H9 (cell line): ENCODE measurements at regions not wholly inside any gene's neighbourhood (a gene's known extent, or its start where the extent isn't known, plus 50 kb on each side); places are given as distances from the start of the nearest gene placed in this dataset.

Experiments used
- DNase-seq: peaks from one replicate; pipeline ENCODE4 v3.0.0-alpha.2; 2017
- H2AFZ ChIP-seq: one replicate; pipeline ENCODE4 v1.6.1; 2013; ENCODE audit warnings: mild to moderate bottlenecking, low read length, control low read depth, moderate library complexity
- H2AK5ac ChIP-seq: 2 replicates; pipeline ENCODE4 v1.6.1; 2013; ENCODE audit warnings: low read length, control low read depth, mixed read lengths; ENCODE audit not compliant: insufficient read length
- H2BK120ac ChIP-seq: one replicate; pipeline ENCODE4 v1.6.1; 2013; ENCODE audit warnings: low read depth, mild to moderate bottlenecking, low read length, control low read depth, inconsistent platforms; ENCODE audit not compliant: poor library complexity, severe bottlenecking
- H2BK12ac ChIP-seq: 2 replicates; pipeline ENCODE4 v1.6.1; 2013; ENCODE audit warnings: low read length, control low read depth, mixed read lengths, low read depth; ENCODE audit not compliant: insufficient read length
- H2BK15ac ChIP-seq: 2 replicates; pipeline ENCODE4 v1.6.1; 2013; ENCODE audit warnings: low read depth, low read length, control low read depth
- H2BK20ac ChIP-seq: one replicate; pipeline ENCODE4 v1.6.1; 2013; ENCODE audit warnings: low read depth, mild to moderate bottlenecking, low read length, control low read depth, inconsistent platforms; ENCODE audit not compliant: poor library complexity, severe bottlenecking
- H2BK5ac ChIP-seq: 2 replicates; pipeline ENCODE4 v1.6.1; 2013; ENCODE audit warnings: low read length, control low read depth, mixed read lengths; ENCODE audit not compliant: insufficient read length
- H3K14ac ChIP-seq: 2 replicates; pipeline ENCODE4 v1.6.1; 2013; ENCODE audit warnings: low read length, control low read depth; ENCODE audit not compliant: insufficient read depth
- H3K18ac ChIP-seq: 2 replicates; pipeline ENCODE4 v1.6.1; 2013; ENCODE audit warnings: low read depth, mild to moderate bottlenecking, mixed read lengths, low read length, control low read depth; ENCODE audit not compliant: insufficient read length
- H3K23ac ChIP-seq: 2 replicates; pipeline ENCODE4 v1.6.1; 2013; ENCODE audit warnings: low read length, control low read depth, mixed read lengths, low read depth; ENCODE audit not compliant: insufficient read length
- H3K23me2 ChIP-seq: 2 replicates; pipeline ENCODE4 v1.6.1; 2013; ENCODE audit warnings: low read depth, mild to moderate bottlenecking, mixed read lengths, low read length, control low read depth; ENCODE audit not compliant: insufficient read length, poor library complexity, severe bottlenecking
- H3K27ac ChIP-seq: 2 replicates; pipeline ENCODE4 v1.5.1; 2013; ENCODE audit warnings: low read length, control low read depth, mixed read lengths, low read depth; ENCODE audit not compliant: insufficient read length
- H3K27me3 ChIP-seq: 2 replicates; pipeline ENCODE4 v1.6.1; 2013; ENCODE audit warnings: low read length, control low read depth, inconsistent platforms; ENCODE audit not compliant: insufficient read depth
- H3K4ac ChIP-seq: 2 replicates; pipeline ENCODE4 v1.6.1; 2013; ENCODE audit warnings: low read depth, mild to moderate bottlenecking, control low read depth, inconsistent platforms, low read length, moderate library complexity
- H3K4me1 ChIP-seq: 2 replicates; pipeline ENCODE4 v1.6.1; 2013; ENCODE audit warnings: low read length, control low read depth, inconsistent platforms; ENCODE audit not compliant: insufficient read depth
- H3K4me2 ChIP-seq: 2 replicates; pipeline ENCODE4 v1.6.1; 2013; ENCODE audit warnings: low read length, control low read depth, mixed read lengths; ENCODE audit not compliant: insufficient read length, insufficient read depth
- H3K56ac ChIP-seq: 2 replicates; pipeline ENCODE4 v1.6.1; 2013; ENCODE audit warnings: low read depth, mild to moderate bottlenecking, mixed read lengths, low read length, control low read depth; ENCODE audit not compliant: insufficient read length
- H3K79me1 ChIP-seq: 2 replicates; pipeline ENCODE4 v1.6.1; 2013; ENCODE audit warnings: low read depth, mild to moderate bottlenecking, moderate library complexity, low read length, control low read depth, inconsistent platforms; ENCODE audit not compliant: insufficient read depth, poor library complexity, severe bottlenecking
- H3K79me2 ChIP-seq: 2 replicates; pipeline ENCODE4 v1.6.1; 2013; ENCODE audit warnings: low read length, control low read depth, inconsistent platforms; ENCODE audit not compliant: insufficient read depth
- H3K9ac ChIP-seq: 2 replicates; pipeline ENCODE4 v1.6.1; 2013; ENCODE audit warnings: low read length, control low read depth, mixed read lengths; ENCODE audit not compliant: insufficient read length; ENCODE audit errors: extremely low read depth
- H3K9me3 ChIP-seq: one replicate; pipeline ENCODE4 v1.6.1; 2013; ENCODE audit warnings: low read depth, low read length, inconsistent platforms; ENCODE audit not compliant: control insufficient read depth
- H3T11ph ChIP-seq: one replicate; pipeline ENCODE4 v1.6.1; 2013; ENCODE audit warnings: mild to moderate bottlenecking, low read length, control low read depth, inconsistent platforms
- H4K20me1 ChIP-seq: one replicate; pipeline ENCODE4 v1.6.1; 2013; ENCODE audit not compliant: control insufficient read depth, insufficient read length, insufficient read depth
- H4K5ac ChIP-seq: 2 replicates; pipeline ENCODE4 v1.6.1; 2013; ENCODE audit warnings: low read depth, mild to moderate bottlenecking, mixed read lengths, low read length, control low read depth; ENCODE audit not compliant: insufficient read length
- H4K8ac ChIP-seq: replicated peaks from 2 replicates; pipeline ENCODE4 v1.6.1; 2013; ENCODE audit warnings: low read length, control low read depth, mixed read lengths, low read depth; ENCODE audit not compliant: insufficient read length
- H4K91ac ChIP-seq: 2 replicates; pipeline ENCODE4 v1.6.1; 2013; ENCODE audit warnings: low read depth, mild to moderate bottlenecking, moderate library complexity, mixed read lengths, low read length, control low read depth; ENCODE audit not compliant: insufficient read length
- H3K27ac Mint-ChIP-seq, 3 experiments: 2 replicates in 2 of 3; 3 replicates in 1 of 3; pipeline ENCODE4 v1.8.0; 2020 to 2021; ENCODE audit warnings: mixed read lengths in 3 of 3, mild to moderate bottlenecking in 1 of 3, moderate library complexity in 1 of 3
- H3K27me3 Mint-ChIP-seq: 2 replicates; pipeline ENCODE4 v1.8.0; 2021; ENCODE audit warnings: low read depth, mild to moderate bottlenecking, moderate library complexity, mixed read lengths
- H3K36me3 Mint-ChIP-seq, 3 experiments: 2 replicates in 2 of 3; 3 replicates in 1 of 3; pipeline ENCODE4 v1.8.0; 2020 to 2021; ENCODE audit warnings: low read depth in 3 of 3, mixed read lengths in 3 of 3; ENCODE audit not compliant: insufficient read depth in 1 of 3
- H3K4me1 Mint-ChIP-seq, 2 experiments: 2 replicates each; pipeline ENCODE4 v1.8.0; 2020; ENCODE audit warnings: mixed read lengths in 2 of 2
- H3K4me3 Mint-ChIP-seq, 2 experiments: 2 replicates in 1 of 2; 3 replicates in 1 of 2; pipeline ENCODE4 v1.8.0; 2020 to 2021; ENCODE audit warnings: mild to moderate bottlenecking in 2 of 2, mixed read lengths in 2 of 2, moderate library complexity in 1 of 2
- H3K9me3 Mint-ChIP-seq, 2 experiments: 2 replicates in 1 of 2; 3 replicates in 1 of 2; pipeline ENCODE4 v1.8.0; 2020; ENCODE audit warnings: mild to moderate bottlenecking in 2 of 2, mixed read lengths in 2 of 2, moderate library complexity in 1 of 2
- TF ChIP-seq, protein P1 (sequence below): fragments of 200-600 bp; sonication (generic); conservative IDR thresholded peaks from 3 replicates; pipeline ENCODE4 v1.8.0; 2021; ENCODE audit warnings: antibody characterized with exemption, mild to moderate bottlenecking

DNA sequence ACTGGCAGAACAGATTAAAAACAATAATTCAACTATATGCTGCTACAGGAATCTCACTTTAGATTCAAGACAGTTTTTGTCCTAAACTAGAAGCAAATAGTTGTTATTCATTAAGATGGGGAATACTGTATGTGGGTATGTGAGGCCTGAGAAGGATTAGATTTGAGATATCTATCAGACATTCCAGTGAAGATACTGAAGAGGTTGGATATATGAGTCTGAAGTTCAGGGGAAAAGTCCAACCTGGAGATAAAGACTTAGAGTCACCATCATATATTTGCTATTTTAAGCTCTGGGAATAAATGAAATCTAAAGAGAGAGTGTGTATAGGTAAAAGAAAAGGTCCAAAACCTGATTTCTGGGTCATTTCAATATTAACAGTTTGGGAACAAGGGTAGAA, 96.2 kb upstream of the RBBP8 start:
- H3K27me3 ChIP-seq = no peaks in the 10 kb centered on the region
- no peaks in the 10 kb centered on the region for H3K79me1 ChIP-seq
- no peak overlapping the region for H3K23ac ChIP-seq
- no peak overlapping the region for H2AFZ ChIP-seq
- no peaks in the 10 kb centered on the region for H4K20me1 ChIP-seq
- no peak overlapping the region for H3K56ac ChIP-seq
- Mint-ChIP-seq H3K9me3 (no peaks in the 10 kb centered on the region; a peak in 1 of 5 replicates), H3K27me3 (no peaks in the 10 kb centered on the region), H3K36me3 (no peaks in the 10 kb centered on the region; a peak in 1 of 7 replicates), H3K4me1 (no peaks in the 10 kb centered on the region; a peak in 1 of 4 replicates), H3K4me3 (no peak overlapping the region), H3K27ac (no peak overlapping the region)
- H3K9ac ChIP-seq = no peak overlapping the region
- H4K5ac ChIP-seq = no peak overlapping the region
- no peak overlapping the region for H3K14ac ChIP-seq
- H3K23me2 ChIP-seq = no peaks in the 10 kb centered on the region
- H3K79me2 ChIP-seq = no peaks in the 10 kb centered on the region
- no peak overlapping the region for H2BK120ac ChIP-seq
- no peaks in the 10 kb centered on the region for H3K9me3 ChIP-seq
- TF ChIP-seq, protein P1, sequence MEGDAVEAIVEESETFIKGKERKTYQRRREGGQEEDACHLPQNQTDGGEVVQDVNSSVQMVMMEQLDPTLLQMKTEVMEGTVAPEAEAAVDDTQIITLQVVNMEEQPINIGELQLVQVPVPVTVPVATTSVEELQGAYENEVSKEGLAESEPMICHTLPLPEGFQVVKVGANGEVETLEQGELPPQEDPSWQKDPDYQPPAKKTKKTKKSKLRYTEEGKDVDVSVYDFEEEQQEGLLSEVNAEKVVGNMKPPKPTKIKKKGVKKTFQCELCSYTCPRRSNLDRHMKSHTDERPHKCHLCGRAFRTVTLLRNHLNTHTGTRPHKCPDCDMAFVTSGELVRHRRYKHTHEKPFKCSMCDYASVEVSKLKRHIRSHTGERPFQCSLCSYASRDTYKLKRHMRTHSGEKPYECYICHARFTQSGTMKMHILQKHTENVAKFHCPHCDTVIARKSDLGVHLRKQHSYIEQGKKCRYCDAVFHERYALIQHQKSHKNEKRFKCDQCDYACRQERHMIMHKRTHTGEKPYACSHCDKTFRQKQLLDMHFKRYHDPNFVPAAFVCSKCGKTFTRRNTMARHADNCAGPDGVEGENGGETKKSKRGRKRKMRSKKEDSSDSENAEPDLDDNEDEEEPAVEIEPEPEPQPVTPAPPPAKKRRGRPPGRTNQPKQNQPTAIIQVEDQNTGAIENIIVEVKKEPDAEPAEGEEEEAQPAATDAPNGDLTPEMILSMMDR = no peak
- no peak overlapping the region for H4K8ac ChIP-seq
- no peak overlapping the region for H3K4me2 ChIP-seq
- no peak overlapping the region for H2BK20ac ChIP-seq
- H3K4me1 ChIP-seq = no peaks in the 10 kb centered on the region; the same call in 1 of the 2 replicates
- no peak overlapping the region for H2BK5ac ChIP-seq
- no peak overlapping the region for H3K18ac ChIP-seq
- H2AK5ac ChIP-seq = no peak overlapping the region
- H2BK12ac ChIP-seq = no peak overlapping the region
- H3T11ph ChIP-seq = no peak overlapping the region
- H3K27ac ChIP-seq = no peak overlapping the region
- H2BK15ac ChIP-seq = no peak overlapping the region
- H4K91ac ChIP-seq = no peak overlapping the region
- no peak for DNase-seq
- H3K4ac ChIP-seq = no peak overlapping the region
